GM23338 (cell line): ENCODE measurements at regions not wholly inside any gene's neighbourhood (a gene's known extent, or its start where the extent isn't known, plus 50 kb on each side); places are given as distances from the start of the nearest gene placed in this dataset.

ENCODE experiments used
- ATAC-seq: fragments of 200-7000 bp; cut with Tn5 transposase; 3 replicates; pipeline ENCODE4 v1.9.1; 2020
- DNase-seq: peaks from one replicate; pipeline ENCODE4 v3.0.0-alpha.2; 2015; ENCODE audit warnings: low spot score
- H2AFZ ChIP-seq: fragments of 200-600 bp; sonication (generic); 2 replicates; pipeline ENCODE4 v1.8.0; 2016; ENCODE audit warnings: antibody characterized with exemption, mild to moderate bottlenecking, moderate library complexity
- H3F3A ChIP-seq: fragments of 200-600 bp; sonication (generic); replicated peaks from 2 replicates; pipeline ENCODE4 v1.8.0; 2017; ENCODE audit warnings: antibody characterized with exemption, mixed run types, low read depth
- H3K27ac ChIP-seq: fragments of 200-600 bp; sonication (generic); 2 replicates; pipeline ENCODE4 v1.6.1; 2016; ENCODE audit warnings: low read depth
- H3K27me3 ChIP-seq: fragments of 200-600 bp; sonication (generic); 2 replicates; pipeline ENCODE4 v1.8.0; 2016; ENCODE audit warnings: mild to moderate bottlenecking, mixed run types, moderate library complexity; ENCODE audit not compliant: insufficient read depth
- H3K36me3 ChIP-seq: fragments of 200-600 bp; sonication (generic); 2 replicates; pipeline ENCODE4 v1.8.0; 2016; ENCODE audit warnings: mild to moderate bottlenecking; ENCODE audit not compliant: insufficient read depth
- H3K4me1 ChIP-seq: fragments of 200-600 bp; sonication (generic); 2 replicates; pipeline ENCODE4 v1.8.0; 2016; ENCODE audit warnings: mild to moderate bottlenecking, moderate library complexity; ENCODE audit not compliant: insufficient read depth
- H3K4me2 ChIP-seq: fragments of 200-600 bp; sonication (generic); 2 replicates; pipeline ENCODE4 v1.7.1; 2017; ENCODE audit warnings: mixed run types
- H3K4me3 ChIP-seq: fragments of 200-600 bp; sonication (generic); 2 replicates; pipeline ENCODE4 v1.6.1; 2016; ENCODE audit warnings: mixed run types
- H3K79me2 ChIP-seq: fragments of 200-600 bp; sonication (generic); replicated peaks from 2 replicates; pipeline ENCODE4 v1.8.0; 2017; ENCODE audit warnings: mild to moderate bottlenecking; ENCODE audit not compliant: insufficient read depth
- H3K9me2 ChIP-seq: fragments of 200-600 bp; sonication (generic); 2 replicates; pipeline ENCODE4 v1.8.0; 2017; ENCODE audit not compliant: insufficient read depth
- H4K20me1 ChIP-seq: fragments of 200-600 bp; sonication (generic); replicated peaks from 2 replicates; pipeline ENCODE4 v1.8.0; 2017; ENCODE audit warnings: mild to moderate bottlenecking; ENCODE audit not compliant: insufficient read depth
- H3K27ac Mint-ChIP-seq: 2 replicates; pipeline ENCODE4 v1.8.0; 2020; ENCODE audit warnings: inconsistent platforms, mild to moderate bottlenecking, moderate library complexity, mixed read lengths
- H3K27me3 Mint-ChIP-seq: 3 replicates; pipeline ENCODE4 v1.8.0; 2022; ENCODE audit warnings: low read depth, mild to moderate bottlenecking, moderate library complexity, mixed read lengths, inconsistent platforms; ENCODE audit not compliant: insufficient read depth, poor library complexity
- H3K36me3 Mint-ChIP-seq: 3 replicates; pipeline ENCODE4 v1.8.0; 2021; ENCODE audit warnings: low read depth, mild to moderate bottlenecking, inconsistent platforms, moderate library complexity, mixed read lengths
- H3K4me1 Mint-ChIP-seq: 3 replicates; pipeline ENCODE4 v1.8.0; 2020; ENCODE audit warnings: mild to moderate bottlenecking, inconsistent platforms, mixed read lengths
- H3K4me3 Mint-ChIP-seq: 3 replicates; pipeline ENCODE4 v1.8.0; 2021; ENCODE audit warnings: moderate library complexity, mild to moderate bottlenecking, inconsistent platforms, mixed read lengths
- H3K9me3 Mint-ChIP-seq: 3 replicates; pipeline ENCODE4 v1.8.0; 2020; ENCODE audit warnings: moderate library complexity, mild to moderate bottlenecking, inconsistent platforms, mixed read lengths
- CREB1 ChIP-seq: fragments of 250-450 bp; sonication (Bioruptor Pico); IDR thresholded peaks from 2 replicates; pipeline ENCODE4 v1.5.0; 2020; ENCODE audit warnings: low read depth, mild to moderate bottlenecking, moderate library complexity
- CTCF ChIP-seq, 2 experiments: fragments of 200-600 bp in 1 of 2; sonication (generic) in 1 of 2; conservative IDR thresholded peaks; 2 replicates each; pipeline versions ENCODE4 v1.5.1 to v1.6.1; 2016 to 2017; ENCODE audit warnings: antibody characterized with exemption in 2 of 2, low read depth in 2 of 2, mild to moderate bottlenecking in 2 of 2, moderate library complexity in 1 of 2
- ETS1 ChIP-seq: IDR thresholded peaks from 2 replicates; pipeline ENCODE4 v1.6.1; 2016; ENCODE audit warnings: antibody characterized with exemption
- EZH2 ChIP-seq: fragments of 200-600 bp; sonication (generic); IDR thresholded peaks from one replicate; pipeline ENCODE4 v1.8.0; 2017; ENCODE audit warnings: antibody characterized with exemption, mild to moderate bottlenecking, low read depth; ENCODE audit not compliant: unreplicated experiment
- EZH2phosphoT487 ChIP-seq: fragments of 200-600 bp; sonication (generic); IDR thresholded peaks from one replicate; pipeline ENCODE4 v1.8.1; 2018; ENCODE audit warnings: antibody characterized with exemption; ENCODE audit not compliant: unreplicated experiment
- JUNB ChIP-seq: IDR thresholded peaks from one replicate; pipeline ENCODE4 v1.6.1; 2016; ENCODE audit warnings: antibody characterized with exemption; ENCODE audit not compliant: unreplicated experiment
- NANOG ChIP-seq: IDR thresholded peaks from 2 replicates; pipeline ENCODE4 v1.6.1; 2016; ENCODE audit warnings: antibody characterized with exemption, borderline replicate concordance
- POLR2AphosphoS5 ChIP-seq: IDR thresholded peaks from 2 replicates; pipeline ENCODE4 v1.6.1; 2016; ENCODE audit warnings: antibody characterized with exemption, low read depth
- REST ChIP-seq: IDR thresholded peaks from one replicate; pipeline ENCODE4 v1.6.1; 2018; ENCODE audit warnings: antibody characterized with exemption; ENCODE audit not compliant: unreplicated experiment
- STAT1 ChIP-seq: IDR thresholded peaks from one replicate; pipeline ENCODE4 v1.6.1; 2016; ENCODE audit warnings: antibody characterized with exemption; ENCODE audit not compliant: unreplicated experiment
- ZNF114 ChIP-seq: fragments of 250-450 bp; sonication (Bioruptor Pico); IDR thresholded peaks from 2 replicates; pipeline ENCODE4 v1.5.0; 2020; ENCODE audit warnings: mild to moderate bottlenecking, moderate library complexity
- ZNF331 ChIP-seq: fragments of 250-450 bp; sonication (Bioruptor Pico); IDR thresholded peaks from 2 replicates; pipeline ENCODE4 v1.5.0; 2020; ENCODE audit warnings: low read depth, mild to moderate bottlenecking, moderate library complexity
- ZNF462 ChIP-seq: fragments of 250-450 bp; sonication (Bioruptor Pico); IDR thresholded peaks from 2 replicates; pipeline ENCODE4 v1.5.0; 2020; ENCODE audit warnings: mild to moderate bottlenecking, moderate library complexity

- TF ChIP-seq POLR2AphosphoS5 (no peak), ETS1 (no peak), ZNF462 (no peak), STAT1 (no peak), CREB1 (no peak), ZNF331 (CRISPR knock-in tag) (no peak), NANOG (no peak), ZNF114 (CRISPR knock-in tag) (no peak), CTCF (conservative IDR thresholded peaks at IDR 0.05; ENCODE audit: low read depth in 2 of 2) (no peak), EZH2phosphoT487 (no peak), REST (no peak), JUNB (no peak), EZH2 (no peak)
- no peak overlapping the region for H3K4me3 Mint-ChIP-seq
- H3F3A ChIP-seq: no peaks in the 10 kb centered on the region
- H3K4me1 ChIP-seq: no peaks in the 10 kb centered on the region
- H3K4me3 ChIP-seq: no peak overlapping the region
- peaks cover 16% of the 10 kb centered on the region for H3K9me2 ChIP-seq
- H3K27ac ChIP-seq: no peak overlapping the region
- peaks cover 2% of the 10 kb centered on the region for H3K27me3 Mint-ChIP-seq
- H3K36me3 ChIP-seq: 0 out of 2 replicates have a peak, but pooled peaks cover 1% of the 10 kb centered on the region
- H3K79me2 ChIP-seq: no peaks in the 10 kb centered on the region
- no peak overlapping the region for H3K4me2 ChIP-seq
- ATAC-seq: no peak
- DNase-seq: no peak
- no peaks in the 10 kb centered on the region for H3K27me3 ChIP-seq
- no peaks in the 10 kb centered on the region; the same call in 2 of the 3 replicates for H3K9me3 Mint-ChIP-seq
- H2AFZ ChIP-seq: no peak overlapping the region
- no peaks in the 10 kb centered on the region for H4K20me1 ChIP-seq
- H3K27ac Mint-ChIP-seq: no peak overlapping the region
- no peaks in the 10 kb centered on the region for H3K4me1 Mint-ChIP-seq
- no peaks in the 10 kb centered on the region; the same call in 2 of the 3 replicates for H3K36me3 Mint-ChIP-seq
Measured at GRCh38 chr2:83115606-83116005, 1343.5 kb downstream of the SUCLG1 start.
